ENCODE measurements at regions not wholly inside any gene's neighbourhood (a gene's known extent, or its start where the extent isn't known, plus 50 kb on each side); places are given as distances from the start of the nearest gene placed in this dataset.

- H3K36me3 ChIP-seq (replicated peaks; ENCODE audit: insufficient read depth, low read depth) = no peaks in the 10 kb centered on the region
- no peak overlapping the region for H3K4me3 ChIP-seq
- no peak overlapping the region for H3K27ac ChIP-seq
- no peak overlapping the region for H3K4me2 ChIP-seq
- H3K9me3 ChIP-seq (ENCODE audit: low read depth) = no peaks in the 10 kb centered on the region
- H3K27me3 ChIP-seq = no peaks in the 10 kb centered on the region
- WGBS (ENCODE audit: low lambda C conversion rate, missing lambda C conversion rate) = 82% methylated on average over 4 of the region's 4 CpGs
- no peak for DNase-seq (ENCODE audit: low spot score)
- no peak overlapping the region for H2AFZ ChIP-seq
- H3K79me2 ChIP-seq = no peaks in the 10 kb centered on the region
- H3K4me1 ChIP-seq (ENCODE audit: insufficient read depth) = no peaks in the 10 kb centered on the region
- H4K20me1 ChIP-seq (ENCODE audit: insufficient read depth, poor library complexity, severe bottlenecking) = no peaks in the 10 kb centered on the region
- TF ChIP-seq EZH2 (IDR thresholded peaks at IDR 0.05; ENCODE audit: borderline replicate concordance) = no peak
- no peaks in the 10 kb centered on the region for H3K9me2 ChIP-seq (replicated peaks; ENCODE audit: insufficient read depth)
Observed at GRCh38 chr13:74620308-74620707, 486.1 kb upstream of the KLF12 start.

GRCh38 chr13:74597526-74597925 lies 463.3 kb upstream of the KLF12 start:
- H3K9me2 ChIP-seq (replicated peaks; ENCODE audit: insufficient read depth) = no peaks in the 10 kb centered on the region
- WGBS (ENCODE audit: low lambda C conversion rate, missing lambda C conversion rate) = 51% methylated on average over 3 of the region's 3 CpGs
- no peaks in the 10 kb centered on the region for H3K9me3 ChIP-seq (ENCODE audit: low read depth)

GRCh38 chr13:74596691-74597090 lies 462.5 kb upstream of the KLF12 start:
- no peak overlapping the region for H3K4me2 ChIP-seq
- H3K9me2 ChIP-seq (replicated peaks; ENCODE audit: insufficient read depth) = no peaks in the 10 kb centered on the region
- WGBS (ENCODE audit: low lambda C conversion rate, missing lambda C conversion rate) = 77% methylated on average over 5 of the region's 5 CpGs
- H3K27me3 ChIP-seq = no peaks in the 10 kb centered on the region
- no peaks in the 10 kb centered on the region for H3K79me2 ChIP-seq
- no peak for DNase-seq (ENCODE audit: low spot score)
- no peaks in the 10 kb centered on the region for H3K9me3 ChIP-seq (ENCODE audit: low read depth)
- H3K36me3 ChIP-seq (replicated peaks; ENCODE audit: insufficient read depth, low read depth) = no peaks in the 10 kb centered on the region
- TF ChIP-seq EZH2phosphoT487 (IDR thresholded peaks at IDR 0.05; ENCODE audit: low read depth, severe bottlenecking, unreplicated experiment) (no peak), CTCF (IDR thresholded peaks at IDR 0.05; ENCODE audit: poor library complexity) (no peak)
- H3K27ac ChIP-seq = no peak overlapping the region
- H3K4me3 ChIP-seq = no peak overlapping the region
- no peaks in the 10 kb centered on the region for H4K20me1 ChIP-seq (ENCODE audit: insufficient read depth, poor library complexity, severe bottlenecking)
- no peaks in the 10 kb centered on the region for H3K4me1 ChIP-seq (ENCODE audit: insufficient read depth)
- H2AFZ ChIP-seq = no peak overlapping the region

More at GRCh38 chr13:74597526-74597925, 463.3 kb upstream of the KLF12 start:
- TF ChIP-seq CTCF (IDR thresholded peaks at IDR 0.05; ENCODE audit: poor library complexity) (no peak), EZH2phosphoT487 (IDR thresholded peaks at IDR 0.05; ENCODE audit: low read depth, severe bottlenecking, unreplicated experiment) (no peak), EZH2 (IDR thresholded peaks at IDR 0.05; ENCODE audit: borderline replicate concordance) (no peak)
- H3K4me1 ChIP-seq (ENCODE audit: insufficient read depth) = no peaks in the 10 kb centered on the region
- H3K79me2 ChIP-seq = no peaks in the 10 kb centered on the region
- H3K4me2 ChIP-seq = no peak overlapping the region
- no peak overlapping the region for H3K4me3 ChIP-seq
- H3K36me3 ChIP-seq (replicated peaks; ENCODE audit: insufficient read depth, low read depth) = no peaks in the 10 kb centered on the region
- H3K27ac ChIP-seq = no peak overlapping the region
- no peak overlapping the region for H2AFZ ChIP-seq
- DNase-seq (ENCODE audit: low spot score) = no peak
- no peaks in the 10 kb centered on the region for H4K20me1 ChIP-seq (ENCODE audit: insufficient read depth, poor library complexity, severe bottlenecking)
- H3K27me3 ChIP-seq = no peaks in the 10 kb centered on the region

- TF ChIP-seq CTCF (IDR thresholded peaks at IDR 0.05; ENCODE audit: poor library complexity) = no peak
- TF ChIP-seq EZH2 (IDR thresholded peaks at IDR 0.05; ENCODE audit: borderline replicate concordance) = no peak
- TF ChIP-seq EZH2phosphoT487 (IDR thresholded peaks at IDR 0.05; ENCODE audit: low read depth, severe bottlenecking, unreplicated experiment) = no peak
- Histone ChIP-seq H2AFZ (no peak overlapping the region), H3K27ac (no peak overlapping the region), H3K27me3 (no peaks in the 10 kb centered on the region), H3K4me3 (no peak overlapping the region), H3K9me2 (replicated peaks; ENCODE audit: insufficient read depth) (no peaks in the 10 kb centered on the region), H3K9me3 (ENCODE audit: low read depth) (no peaks in the 10 kb centered on the region), H3K4me1 (ENCODE audit: insufficient read depth) (no peaks in the 10 kb centered on the region), H3K4me2 (no peak overlapping the region), H3K36me3 (replicated peaks; ENCODE audit: insufficient read depth, low read depth) (no peaks in the 10 kb centered on the region), H4K20me1 (ENCODE audit: insufficient read depth, poor library complexity, severe bottlenecking) (no peaks in the 10 kb centered on the region), H3K79me2 (no peaks in the 10 kb centered on the region)
- WGBS (ENCODE audit: low lambda C conversion rate, missing lambda C conversion rate) = 96% methylated on average over 3 of the region's 3 CpGs
- no peak for DNase-seq (ENCODE audit: low spot score)
Observed at GRCh38 chr13:74593688-74594087, 459.5 kb upstream of the KLF12 start.
